ENCODE measurements at regions not wholly inside any gene's neighbourhood (a gene's known extent, or its start where the extent isn't known, plus 50 kb on each side); places are given as distances from the start of the nearest gene placed in this dataset.

GRCh38 chr1:80982831-80983230 lies 817.9 kb upstream of the ADGRL2 start:
- DNase-seq (ENCODE audit: low read depth in 4 of 4, low spot score in 2 of 4), result no peak

- DNase-seq (ENCODE audit: low read depth in 4 of 4, low spot score in 2 of 4), result no peak
Observed at GRCh38 chr1:80973101-80973500, 827.6 kb upstream of the ADGRL2 start.

GRCh38 chr1:80966266-80966665 lies 834.5 kb upstream of the ADGRL2 start:
- no peak for DNase-seq (ENCODE audit: low read depth in 4 of 4, low spot score in 2 of 4)

- no peak for DNase-seq (ENCODE audit: low read depth in 4 of 4, low spot score in 2 of 4)
Observed at GRCh38 chr1:80962564-80962963, 838.2 kb upstream of the ADGRL2 start.

- no peak for DNase-seq (ENCODE audit: low read depth in 4 of 4, low spot score in 2 of 4)
Observed at GRCh38 chr1:80961464-80962190, 839.1 kb upstream of the ADGRL2 start.

- DNase-seq (ENCODE audit: low read depth in 4 of 4, low spot score in 2 of 4), result no peak
Observed at GRCh38 chr1:80933346-80933745, 867.4 kb upstream of the ADGRL2 start.

GRCh38 chr1:80931178-80931577 lies 869.6 kb upstream of the ADGRL2 start:
- no peak for DNase-seq (ENCODE audit: low read depth in 4 of 4, low spot score in 2 of 4)

- DNase-seq (ENCODE audit: low read depth in 4 of 4, low spot score in 2 of 4), result no peak
Observed at GRCh38 chr1:80929868-80930508, 870.7 kb upstream of the ADGRL2 start.

GRCh38 chr1:80926531-80926930 lies 874.2 kb upstream of the ADGRL2 start:
- DNase-seq (ENCODE audit: low read depth in 4 of 4, low spot score in 2 of 4), result no peak

GRCh38 chr1:80925130-80925805 lies 875.5 kb upstream of the ADGRL2 start:
- no peak for DNase-seq (ENCODE audit: low read depth in 4 of 4, low spot score in 2 of 4)

GRCh38 chr1:80924290-80924689 lies 876.4 kb upstream of the ADGRL2 start:
- no peak for DNase-seq (ENCODE audit: low read depth in 4 of 4, low spot score in 2 of 4)

GRCh38 chr1:80922906-80923305 lies 877.8 kb upstream of the ADGRL2 start:
- no peak for DNase-seq (ENCODE audit: low read depth in 4 of 4, low spot score in 2 of 4)

GRCh38 chr1:80919426-80919825 lies 881.3 kb upstream of the ADGRL2 start:
- no peak for DNase-seq (ENCODE audit: low read depth in 4 of 4, low spot score in 2 of 4)

- DNase-seq (ENCODE audit: low read depth in 4 of 4, low spot score in 2 of 4), result no peak
Observed at GRCh38 chr1:80918380-80918779, 882.4 kb upstream of the ADGRL2 start.

- no peak for DNase-seq (ENCODE audit: low read depth in 4 of 4, low spot score in 2 of 4)
Observed at GRCh38 chr1:80917826-80918225, 882.9 kb upstream of the ADGRL2 start.

- DNase-seq (ENCODE audit: low read depth in 4 of 4, low spot score in 2 of 4), result no peak
Observed at GRCh38 chr1:80917225-80917624, 883.5 kb upstream of the ADGRL2 start.

- no peak for DNase-seq (ENCODE audit: low read depth in 4 of 4, low spot score in 2 of 4)
Observed at GRCh38 chr1:80915491-80915890, 885.2 kb upstream of the ADGRL2 start.

GRCh38 chr1:80910426-80910825 lies 890.3 kb upstream of the ADGRL2 start:
- no peak for DNase-seq (ENCODE audit: low read depth in 4 of 4, low spot score in 2 of 4)

- DNase-seq (ENCODE audit: low read depth in 4 of 4, low spot score in 2 of 4), result no peak
Observed at GRCh38 chr1:80909172-80909784, 891.5 kb upstream of the ADGRL2 start.

- DNase-seq (ENCODE audit: low read depth in 4 of 4, low spot score in 2 of 4), result no peak
Observed at GRCh38 chr1:80896781-80897356, 903.9 kb upstream of the ADGRL2 start.

- no peak for DNase-seq (ENCODE audit: low read depth in 4 of 4, low spot score in 2 of 4)
Observed at GRCh38 chr1:80894921-80895320, 905.8 kb upstream of the ADGRL2 start.
